GM19193 (cell line): ENCODE measurements at regions not wholly inside any gene's neighbourhood (a gene's known extent, or its start where the extent isn't known, plus 50 kb on each side); places are given as distances from the start of the nearest gene placed in this dataset.

Source experiments
- POLR2A ChIP-seq: IDR thresholded peaks from 4 replicates; pipeline ENCODE4 v1.6.1; 2011; ENCODE audit not compliant: insufficient read depth, insufficient read length; ENCODE audit errors: extremely low read depth

GRCh38 chr2:128543036-128543435 is 224.4 kb upstream of the HS6ST1 start:
- no peak for TF ChIP-seq POLR2A

GRCh38 chr2:128543646-128544045 is 225.0 kb upstream of the HS6ST1 start:
- no peak for TF ChIP-seq POLR2A

GRCh38 chr2:128544321-128545037 is 225.8 kb upstream of the HS6ST1 start:
- no peak for TF ChIP-seq POLR2A

- no peak for TF ChIP-seq POLR2A
Measured at GRCh38 chr2:128545085-128545484, 226.4 kb upstream of the HS6ST1 start.

- TF ChIP-seq POLR2A: no peak
Measured at GRCh38 chr2:128545829-128546228, 227.2 kb upstream of the HS6ST1 start.

GRCh38 chr2:128547667-128548066 is 229.0 kb upstream of the HS6ST1 start:
- no peak for TF ChIP-seq POLR2A

- no peak for TF ChIP-seq POLR2A
Measured at GRCh38 chr2:128548461-128548891, 229.8 kb upstream of the HS6ST1 start.

- TF ChIP-seq POLR2A: no peak
Measured at GRCh38 chr2:128549094-128549493, 230.4 kb upstream of the HS6ST1 start.

- TF ChIP-seq POLR2A: no peak
Measured at GRCh38 chr2:128549646-128550260, 231.1 kb upstream of the HS6ST1 start.

GRCh38 chr2:128550389-128550788 is 231.7 kb upstream of the HS6ST1 start:
- no peak for TF ChIP-seq POLR2A

GRCh38 chr2:128550801-128551416 is 232.2 kb upstream of the HS6ST1 start:
- no peak for TF ChIP-seq POLR2A

GRCh38 chr2:128551435-128551834 is 232.8 kb upstream of the HS6ST1 start:
- TF ChIP-seq POLR2A: no peak

- TF ChIP-seq POLR2A: no peak
Measured at GRCh38 chr2:128552141-128552805, 233.6 kb upstream of the HS6ST1 start.

- no peak for TF ChIP-seq POLR2A
Measured at GRCh38 chr2:128552806-128553551, 234.3 kb upstream of the HS6ST1 start.
